GM12878 (cell line): ENCODE measurements at regions not wholly inside any gene's neighbourhood (a gene's known extent, or its start where the extent isn't known, plus 50 kb on each side); places are given as distances from the start of the nearest gene placed in this dataset.

Experiments used
- CREM ChIP-seq: IDR thresholded peaks from 2 replicates; pipeline ENCODE4 v1.6.1; 2014; ENCODE audit warnings: antibody characterized with exemption, low read depth
- EZH2 ChIP-seq: IDR thresholded peaks from 2 replicates; pipeline ENCODE4 v1.6.1; 2012; ENCODE audit warnings: low read depth, mild to moderate bottlenecking, control low read depth, inconsistent platforms, low read length, borderline replicate concordance; ENCODE audit not compliant: control insufficient read depth
- KAT2A ChIP-seq: conservative IDR thresholded peaks from 2 replicates; pipeline ENCODE4 v1.6.1; 2011; ENCODE audit warnings: low read depth, low read length; ENCODE audit not compliant: control insufficient read depth
- NRF1 ChIP-seq: conservative IDR thresholded peaks from 2 replicates; pipeline ENCODE4 v1.6.1; 2011; ENCODE audit warnings: mild to moderate bottlenecking, low read depth, low read length, improper control_type of control experiment
- POLR2A ChIP-seq: IDR thresholded peaks from 2 replicates; pipeline ENCODE4 v1.6.1; 2011; ENCODE audit warnings: low read depth, mild to moderate bottlenecking, low read length
- RCOR1 ChIP-seq: conservative IDR thresholded peaks from 2 replicates; pipeline ENCODE4 v1.6.1; 2012; ENCODE audit warnings: low read depth, low read length, improper control_type of control experiment
- SMC3 ChIP-seq: IDR thresholded peaks from 2 replicates; pipeline ENCODE4 v1.6.1; 2011; ENCODE audit warnings: low read length, improper control_type of control experiment, borderline replicate concordance
- TF ChIP-seq, protein P1 (sequence below): fragments of 450-650 bp; IDR thresholded peaks from 2 replicates; pipeline ENCODE4 v1.6.1; 2017; ENCODE audit warnings: mild to moderate bottlenecking
- TF ChIP-seq, protein P2 (sequence below): IDR thresholded peaks from 2 replicates; pipeline ENCODE4 v1.6.1; 2012; ENCODE audit warnings: low read depth, low read length, improper control_type of control experiment
- TF ChIP-seq, protein P3 (sequence below), 3 experiments: IDR thresholded peaks in 2 of 3; conservative IDR thresholded peaks in 1 of 3; 2 replicates each; pipeline ENCODE4 v1.5.1; 2011; ENCODE audit warnings: low read depth in 3 of 3, low read length in 3 of 3, mild to moderate bottlenecking in 3 of 3, control low read depth in 2 of 3, moderate library complexity in 2 of 3, inconsistent platforms in 1 of 3, mixed read lengths in 1 of 3; ENCODE audit not compliant: control insufficient read depth in 2 of 3, insufficient read depth in 1 of 3; ENCODE audit errors: extremely low read depth in 1 of 3

DNA sequence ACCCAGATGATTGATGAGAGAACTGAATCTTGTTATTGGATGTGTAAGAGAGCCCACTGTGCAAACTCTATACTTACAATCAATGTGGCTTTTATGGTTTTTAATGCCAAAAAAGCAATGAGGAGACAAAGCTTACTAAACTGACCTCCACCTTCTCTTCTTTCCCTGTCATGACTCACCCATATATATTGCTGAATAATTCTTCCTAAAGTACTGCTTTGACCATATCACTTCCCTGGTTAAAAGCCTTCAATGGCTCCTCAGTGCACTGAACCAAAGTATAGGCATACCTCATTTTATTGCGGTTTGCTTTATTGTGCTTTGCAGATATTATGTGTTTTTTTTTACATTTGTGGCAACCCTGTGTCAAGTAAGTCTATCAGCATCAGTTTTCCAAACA lies 138.4 kb upstream of the PELI2 start:
- no peak for TF ChIP-seq CREM
- TF ChIP-seq, protein P1, sequence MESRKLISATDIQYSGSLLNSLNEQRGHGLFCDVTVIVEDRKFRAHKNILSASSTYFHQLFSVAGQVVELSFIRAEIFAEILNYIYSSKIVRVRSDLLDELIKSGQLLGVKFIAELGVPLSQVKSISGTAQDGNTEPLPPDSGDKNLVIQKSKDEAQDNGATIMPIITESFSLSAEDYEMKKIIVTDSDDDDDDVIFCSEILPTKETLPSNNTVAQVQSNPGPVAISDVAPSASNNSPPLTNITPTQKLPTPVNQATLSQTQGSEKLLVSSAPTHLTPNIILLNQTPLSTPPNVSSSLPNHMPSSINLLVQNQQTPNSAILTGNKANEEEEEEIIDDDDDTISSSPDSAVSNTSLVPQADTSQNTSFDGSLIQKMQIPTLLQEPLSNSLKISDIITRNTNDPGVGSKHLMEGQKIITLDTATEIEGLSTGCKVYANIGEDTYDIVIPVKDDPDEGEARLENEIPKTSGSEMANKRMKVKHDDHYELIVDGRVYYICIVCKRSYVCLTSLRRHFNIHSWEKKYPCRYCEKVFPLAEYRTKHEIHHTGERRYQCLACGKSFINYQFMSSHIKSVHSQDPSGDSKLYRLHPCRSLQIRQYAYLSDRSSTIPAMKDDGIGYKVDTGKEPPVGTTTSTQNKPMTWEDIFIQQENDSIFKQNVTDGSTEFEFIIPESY = no peak
- no peak for TF ChIP-seq POLR2A
- no peak for TF ChIP-seq RCOR1
- no peak for TF ChIP-seq SMC3
- TF ChIP-seq, protein P2, sequence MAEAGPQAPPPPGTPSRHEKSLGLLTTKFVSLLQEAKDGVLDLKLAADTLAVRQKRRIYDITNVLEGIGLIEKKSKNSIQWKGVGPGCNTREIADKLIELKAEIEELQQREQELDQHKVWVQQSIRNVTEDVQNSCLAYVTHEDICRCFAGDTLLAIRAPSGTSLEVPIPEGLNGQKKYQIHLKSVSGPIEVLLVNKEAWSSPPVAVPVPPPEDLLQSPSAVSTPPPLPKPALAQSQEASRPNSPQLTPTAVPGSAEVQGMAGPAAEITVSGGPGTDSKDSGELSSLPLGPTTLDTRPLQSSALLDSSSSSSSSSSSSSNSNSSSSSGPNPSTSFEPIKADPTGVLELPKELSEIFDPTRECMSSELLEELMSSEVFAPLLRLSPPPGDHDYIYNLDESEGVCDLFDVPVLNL = no peak
- TF ChIP-seq, protein P3, sequence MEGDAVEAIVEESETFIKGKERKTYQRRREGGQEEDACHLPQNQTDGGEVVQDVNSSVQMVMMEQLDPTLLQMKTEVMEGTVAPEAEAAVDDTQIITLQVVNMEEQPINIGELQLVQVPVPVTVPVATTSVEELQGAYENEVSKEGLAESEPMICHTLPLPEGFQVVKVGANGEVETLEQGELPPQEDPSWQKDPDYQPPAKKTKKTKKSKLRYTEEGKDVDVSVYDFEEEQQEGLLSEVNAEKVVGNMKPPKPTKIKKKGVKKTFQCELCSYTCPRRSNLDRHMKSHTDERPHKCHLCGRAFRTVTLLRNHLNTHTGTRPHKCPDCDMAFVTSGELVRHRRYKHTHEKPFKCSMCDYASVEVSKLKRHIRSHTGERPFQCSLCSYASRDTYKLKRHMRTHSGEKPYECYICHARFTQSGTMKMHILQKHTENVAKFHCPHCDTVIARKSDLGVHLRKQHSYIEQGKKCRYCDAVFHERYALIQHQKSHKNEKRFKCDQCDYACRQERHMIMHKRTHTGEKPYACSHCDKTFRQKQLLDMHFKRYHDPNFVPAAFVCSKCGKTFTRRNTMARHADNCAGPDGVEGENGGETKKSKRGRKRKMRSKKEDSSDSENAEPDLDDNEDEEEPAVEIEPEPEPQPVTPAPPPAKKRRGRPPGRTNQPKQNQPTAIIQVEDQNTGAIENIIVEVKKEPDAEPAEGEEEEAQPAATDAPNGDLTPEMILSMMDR (IDR thresholded peaks at IDR 0.05 in 2 of 3, conservative IDR thresholded peaks at IDR 0.05 in 1 of 3; ENCODE audit: control insufficient read depth in 2 of 3, extremely low read depth in 1 of 3, insufficient read depth in 1 of 3, low read depth in 3 of 3, low read length in 3 of 3) = no peak
- no peak for TF ChIP-seq EZH2
- no peak for TF ChIP-seq KAT2A
- TF ChIP-seq NRF1 = no peak
